GM19043 (cell line): ENCODE measurements at regions not wholly inside any gene's neighbourhood (a gene's known extent, or its start where the extent isn't known, plus 50 kb on each side); places are given as distances from the start of the nearest gene placed in this dataset.

ENCODE experiments used
- ATAC-seq: cut with Tn5 transposase; IDR thresholded peaks from one replicate; pipeline ENCODE4 v1.9.1; 2021; ENCODE audit warnings: low read depth; ENCODE audit not compliant: unreplicated experiment

- ATAC-seq = no peak
These were observed 67.7 kb upstream of the LRFN2 start for GRCh38 chr6:40654828-40655227.

DNA sequence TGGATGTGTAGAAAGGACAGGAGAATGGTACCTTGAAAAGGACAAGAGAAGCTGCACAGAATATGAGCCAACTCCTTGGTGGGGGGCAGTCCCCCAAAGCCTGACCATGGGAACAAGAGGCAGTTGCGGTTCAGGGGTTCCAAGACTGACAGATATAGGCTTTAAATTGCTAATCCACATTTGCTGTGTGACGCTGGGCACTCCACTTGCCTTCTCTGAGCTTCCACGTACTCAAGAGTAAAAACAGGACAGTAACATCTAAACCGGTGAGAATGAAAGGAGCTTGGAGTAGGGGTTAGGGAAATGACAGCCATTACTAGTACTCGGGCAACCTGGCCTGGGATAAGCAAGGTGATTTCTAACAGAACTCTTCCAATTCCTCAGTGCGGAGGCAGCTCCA lies 57.9 kb upstream of the LRFN2 start:
- no peak for ATAC-seq

DNA sequence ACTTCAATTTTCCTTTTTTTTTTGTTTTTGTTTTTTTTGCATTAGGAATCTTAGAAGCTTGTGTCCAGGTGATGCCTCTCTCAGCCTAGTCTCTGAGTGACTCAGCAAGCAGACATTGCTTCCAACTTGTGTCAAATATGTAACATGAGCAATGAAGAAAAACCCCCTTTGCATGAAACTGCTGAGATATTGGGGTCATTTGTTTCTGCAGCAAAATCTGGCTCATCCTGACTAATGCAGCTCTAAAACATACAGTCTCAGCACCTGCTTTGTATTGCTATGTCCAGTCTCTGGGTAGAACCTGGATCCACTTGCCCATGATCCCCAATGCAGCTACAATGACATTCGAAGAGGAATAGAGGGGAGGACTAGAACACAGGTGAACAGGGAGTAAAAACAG lies 55.7 kb upstream of the LRFN2 start:
- no peak for ATAC-seq

- ATAC-seq = no peak
These were observed 55.0 kb upstream of the LRFN2 start for GRCh38 chr6:40642190-40642589.

DNA sequence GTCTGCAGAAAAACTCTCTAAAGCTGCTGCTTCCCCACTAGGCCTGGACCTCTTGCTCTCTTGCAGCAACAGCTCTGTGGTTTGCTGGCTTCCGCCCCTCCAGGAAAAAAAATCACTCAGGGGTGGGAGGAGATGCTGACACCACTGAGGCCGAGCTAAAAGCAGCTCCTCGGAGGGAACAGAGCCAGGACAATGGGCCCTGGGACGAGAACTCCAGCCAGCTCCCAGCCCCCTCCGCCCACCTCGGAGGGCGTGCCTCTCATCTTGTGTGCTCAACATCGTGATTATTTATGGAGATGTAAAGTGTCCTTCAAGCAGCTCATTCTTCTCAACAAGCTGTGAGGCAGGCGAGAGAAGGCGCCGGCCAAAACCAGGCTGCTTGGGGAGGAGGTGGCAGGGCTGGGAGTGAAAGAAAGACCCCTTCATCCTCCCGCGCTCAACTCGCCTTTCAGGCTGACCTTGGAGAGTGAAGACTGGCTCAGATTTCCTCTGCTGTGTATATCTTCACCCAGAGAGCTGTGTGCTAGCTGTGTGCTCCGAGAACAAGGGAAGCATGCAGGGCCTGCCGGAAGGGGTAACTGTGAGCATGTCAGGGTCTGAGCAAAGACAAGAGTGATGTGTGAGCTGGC lies 53.5 kb upstream of the LRFN2 start:
- ATAC-seq = no peak
